CD14-positive monocyte (primary cell): ENCODE measurements at regions not wholly inside any gene's neighbourhood (a gene's known extent, or its start where the extent isn't known, plus 50 kb on each side); places are given as distances from the start of the nearest gene placed in this dataset.

Source experiments
- DNase-seq, 3 donors: peaks; one replicate each; pipeline ENCODE4 v3.0.0-alpha.2; 2011 to 2022
- H2AFZ ChIP-seq: 2 replicates; pipeline ENCODE4 v1.6.0; 2012; ENCODE audit warnings: mild to moderate bottlenecking, low read depth, low read length, inconsistent platforms; ENCODE audit not compliant: insufficient read depth, poor library complexity, severe bottlenecking
- H3K27ac ChIP-seq, 2 donors: 1 replicate in 1 of 2; 2 replicates in 1 of 2; pipeline ENCODE4 v1.5.1; 2012 to 2013; ENCODE audit warnings: low read length in 2 of 2, control low read depth in 1 of 2, inconsistent platforms in 1 of 2, low read depth in 1 of 2, mild to moderate bottlenecking in 1 of 2
- H3K27me3 ChIP-seq, 2 donors: one replicate each; pipeline versions ENCODE4 v1.6.0 to v1.6.1; 2011 to 2013; ENCODE audit warnings: low read length in 2 of 2; ENCODE audit not compliant: control insufficient read depth in 2 of 2, insufficient read depth in 2 of 2
- H3K36me3 ChIP-seq, 2 donors: replicated peaks in 1 of 2; 1 replicate in 1 of 2; 2 replicates in 1 of 2; pipeline versions ENCODE4 v1.5.1 to v1.6.1; 2012 to 2013; ENCODE audit warnings: low read length in 2 of 2, control low read depth in 1 of 2, inconsistent platforms in 1 of 2, mild to moderate bottlenecking in 1 of 2; ENCODE audit not compliant: insufficient read depth in 2 of 2, control insufficient read depth in 1 of 2
- H3K4me1 ChIP-seq, 2 donors: 1 replicate in 1 of 2; 2 replicates in 1 of 2; pipeline versions ENCODE4 v1.5.1 to v1.6.1; 2012 to 2013; ENCODE audit warnings: low read length in 2 of 2, control low read depth in 1 of 2, inconsistent platforms in 1 of 2, mild to moderate bottlenecking in 1 of 2, moderate library complexity in 1 of 2; ENCODE audit not compliant: insufficient read depth in 2 of 2, control insufficient read depth in 1 of 2
- H3K4me2 ChIP-seq: replicated peaks from 2 replicates; pipeline ENCODE3; 2012; ENCODE audit warnings: low read length, moderate library complexity, mild to moderate bottlenecking; ENCODE audit not compliant: poor library complexity, severe bottlenecking; ENCODE audit errors: extremely low read depth
- H3K4me3 ChIP-seq, 3 experiments: fragments of 200-600 bp in 1 of 3; sonication (generic) in 1 of 3; replicated peaks in 1 of 3; 1 replicate in 2 of 3; 2 replicates in 1 of 3; pipeline ENCODE4 v1.5.1; 2011 to 2013; ENCODE audit warnings: low read length in 3 of 3, mild to moderate bottlenecking in 3 of 3, control low read depth in 2 of 3, low read depth in 2 of 3, inconsistent platforms in 1 of 3, moderate library complexity in 1 of 3
- H3K79me2 ChIP-seq: 2 replicates; pipeline ENCODE4 v1.6.0; 2012; ENCODE audit warnings: mild to moderate bottlenecking, control low read depth, inconsistent platforms, low read length, moderate library complexity; ENCODE audit not compliant: insufficient read depth
- H3K9ac ChIP-seq: 2 replicates; pipeline ENCODE4 v1.6.0; 2017; ENCODE audit warnings: low read length, mild to moderate bottlenecking; ENCODE audit not compliant: insufficient read depth, poor library complexity, severe bottlenecking
- H3K9me3 ChIP-seq, 2 donors: replicated peaks in 1 of 2; 1 replicate in 1 of 2; 2 replicates in 1 of 2; pipeline versions ENCODE4 v1.5.1 to v1.6.1; 2012 to 2013; ENCODE audit warnings: low read length in 2 of 2, control low read depth in 1 of 2; ENCODE audit not compliant: control insufficient read depth in 1 of 2, insufficient read depth in 1 of 2
- H4K20me1 ChIP-seq: 2 replicates; pipeline ENCODE4 v1.6.0; 2012; ENCODE audit warnings: mild to moderate bottlenecking, low read length, control low read depth, moderate library complexity; ENCODE audit not compliant: insufficient read depth
- H3K27ac Mint-ChIP-seq, 7 donors: one replicate each; pipeline ENCODE4 v1.8.0; 2020; ENCODE audit warnings: mild to moderate bottlenecking in 7 of 7, mixed read lengths in 7 of 7, moderate library complexity in 6 of 7, inconsistent platforms in 2 of 7
- H3K27me3 Mint-ChIP-seq, 3 donors: one replicate each; pipeline ENCODE4 v1.8.0; 2021 to 2022; ENCODE audit warnings: low read depth in 3 of 3, mild to moderate bottlenecking in 3 of 3, mixed read lengths in 3 of 3, moderate library complexity in 3 of 3, inconsistent platforms in 1 of 3
- H3K36me3 Mint-ChIP-seq, 2 donors: one replicate each; pipeline ENCODE4 v1.8.0; 2020; ENCODE audit warnings: mixed read lengths in 2 of 2, inconsistent platforms in 1 of 2, mild to moderate bottlenecking in 1 of 2
- H3K4me1 Mint-ChIP-seq: one replicate; pipeline ENCODE4 v1.8.0; 2020; ENCODE audit warnings: mild to moderate bottlenecking, mixed read lengths
- H3K4me3 Mint-ChIP-seq, 2 donors: one replicate each; pipeline ENCODE4 v1.8.0; 2020; ENCODE audit warnings: mild to moderate bottlenecking in 2 of 2, mixed read lengths in 2 of 2, moderate library complexity in 1 of 2
- H3K9me3 Mint-ChIP-seq, 7 donors: one replicate each; pipeline ENCODE4 v1.8.0; 2020 to 2022; ENCODE audit warnings: mixed read lengths in 7 of 7, mild to moderate bottlenecking in 6 of 7, moderate library complexity in 6 of 7, inconsistent platforms in 2 of 7
- CTCF ChIP-seq: fragments of 200-600 bp; IDR thresholded peaks from one replicate; pipeline ENCODE4 v1.8.0; 2022; ENCODE audit warnings: antibody characterized with exemption, mild to moderate bottlenecking
- WGBS: methylation state at CpG from one replicate; pipeline ENCODE4 v1.1.5; 2013; ENCODE audit warnings: missing lambda C conversion rate; ENCODE audit not compliant: insufficient coverage; 5-methylcytosine and 5-hydroxymethylcytosine counted together
- intact Hi-C, 2 donors: fragments of 100-400 bp; cut with micrococcal nuclease; formaldehyde crosslinking; loops; one replicate each; pipeline versions ENCODE4 v1.15.0 to v1.15.1; 2023

DNA sequence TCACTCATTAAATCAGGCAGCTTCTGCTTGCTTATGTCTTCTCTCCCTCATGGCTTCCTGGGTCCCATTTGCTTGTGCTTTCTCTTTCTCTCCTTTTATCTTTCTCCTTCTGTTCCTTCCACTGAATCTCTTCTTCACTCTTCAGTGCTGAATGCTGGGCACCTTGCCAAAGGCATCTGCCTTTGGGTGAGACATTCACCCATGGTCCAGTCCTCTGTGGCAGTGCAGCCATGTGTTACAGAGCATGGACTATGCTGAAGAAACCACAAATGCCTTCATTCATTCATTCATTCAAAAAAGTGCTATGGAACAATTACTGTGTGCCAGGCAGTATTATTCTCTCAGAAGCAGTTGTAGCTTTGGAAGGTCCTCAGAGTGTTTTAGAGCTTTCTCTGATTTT lies 344.4 kb upstream of the STXBP6 start:
- no peak for TF ChIP-seq CTCF
- H3K4me3 Mint-ChIP-seq, result no peak overlapping the region
- H3K36me3 Mint-ChIP-seq, result no peaks in the 10 kb centered on the region

DNA sequence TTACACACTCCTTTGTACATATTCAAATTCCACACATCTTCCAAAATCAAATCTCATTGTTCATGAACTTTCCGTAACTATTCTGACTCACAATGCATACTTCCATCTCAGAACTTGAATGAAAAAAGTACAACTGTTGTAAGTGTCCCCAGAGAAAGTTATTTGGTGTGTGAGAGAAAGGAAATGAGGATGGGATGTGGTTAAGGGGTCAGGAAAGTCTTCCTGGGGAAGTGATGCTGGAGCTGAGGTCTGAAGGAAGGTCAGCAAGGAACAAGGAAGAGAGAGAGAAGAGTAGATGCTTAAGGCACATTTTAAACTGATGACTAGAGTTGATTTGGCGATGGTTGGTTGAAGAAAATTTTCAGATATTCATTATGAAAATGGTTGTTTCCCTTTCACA lies 340.0 kb upstream of the STXBP6 start:
- intact Hi-C loops, result no loop called here
- Histone ChIP-seq H3K4me1 (no peaks in the 10 kb centered on the region), H2AFZ (no peak overlapping the region), H3K9me3 (no peaks in the 10 kb centered on the region), H3K4me2 (no peak overlapping the region), H3K9ac (no peak overlapping the region), H3K27me3 (no peaks in the 10 kb centered on the region), H3K27ac (no peak overlapping the region), H3K36me3 (no peaks in the 10 kb centered on the region), H4K20me1 (no peaks in the 10 kb centered on the region), H3K79me2 (no peaks in the 10 kb centered on the region), H3K4me3 (no peak overlapping the region)
- Mint-ChIP-seq H3K9me3 (peaks cover 0 to 3% (median 0%) of the 10 kb centered on the region in 7 donors), H3K4me1 (no peaks in the 10 kb centered on the region), H3K36me3 (no peaks in the 10 kb centered on the region), H3K27me3 (peaks cover 0 to 2% (median 0%) of the 10 kb centered on the region in 3 donors), H3K27ac (no peak overlapping the region), H3K4me3 (no peak overlapping the region)
- no peak for TF ChIP-seq CTCF
- no CpG with 5 or more reads among the region's 2 CpGs for WGBS
- no peak for DNase-seq

More for the DNA sequence above, 344.4 kb upstream of the STXBP6 start:
- DNase-seq, result no peak
- Histone ChIP-seq H3K79me2 (no peaks in the 10 kb centered on the region), H3K9ac (no peak overlapping the region), H2AFZ (no peak overlapping the region), H3K9me3 (no peaks in the 10 kb centered on the region), H3K36me3 (no peaks in the 10 kb centered on the region), H3K27ac (no peak overlapping the region), H3K4me1 (no peaks in the 10 kb centered on the region), H3K27me3 (no peaks in the 10 kb centered on the region), H3K4me2 (no peak overlapping the region), H4K20me1 (no peaks in the 10 kb centered on the region), H3K4me3 (no peak overlapping the region)
- intact Hi-C loops, result no loop called here
- H3K9me3 Mint-ChIP-seq, result peaks cover 0 to 3% (median 0%) of the 10 kb centered on the region in 7 donors
- H3K4me1 Mint-ChIP-seq, result no peaks in the 10 kb centered on the region
- peaks cover 0 to 2% (median 0%) of the 10 kb centered on the region in 3 donors for H3K27me3 Mint-ChIP-seq
- no peak overlapping the region for H3K27ac Mint-ChIP-seq
